Ovary (tissue), 7 donors: ENCODE measurements at regions not wholly inside any gene's neighbourhood (a gene's known extent, or its start where the extent isn't known, plus 50 kb on each side); places are given as distances from the start of the nearest gene placed in this dataset.

Experiments used
- DNase-seq, 5 donors: peaks; one replicate each; pipeline ENCODE4 v3.0.0-alpha.2; 2019 to 2020
- H3K27ac ChIP-seq, 2 donors: fragments of 200-600 bp; one replicate each; pipeline versions ENCODE4 v1.5.1 to v1.8.0; 2019 to 2022
- H3K27me3 ChIP-seq: fragments of 200-600 bp; one replicate; pipeline ENCODE4 v1.8.0; 2022
- H3K36me3 ChIP-seq: fragments of 200-600 bp; sonication (generic); one replicate; pipeline ENCODE4 v1.5.1; 2019
- H3K4me1 ChIP-seq: one replicate; pipeline ENCODE4 v1.8.1; 2013; ENCODE audit warnings: mild to moderate bottlenecking, moderate library complexity; ENCODE audit not compliant: insufficient read depth
- H3K4me3 ChIP-seq: fragments of 200-600 bp; sonication (generic); one replicate; pipeline ENCODE4 v1.5.1; 2017
- H3K9me3 ChIP-seq, 2 donors: fragments of 200-600 bp in 1 of 2; sonication (generic) in 1 of 2; one replicate each; pipeline versions ENCODE4 v1.5.1 to v1.8.1; 2013 to 2019; ENCODE audit warnings: mild to moderate bottlenecking in 1 of 2, moderate library complexity in 1 of 2
- EP300 ChIP-seq: sonication (generic); formaldehyde crosslinking; IDR thresholded peaks from one replicate; pipeline ENCODE4 v1.6.1; 2017; ENCODE audit warnings: antibody characterized with exemption
- POLR2A ChIP-seq: fragments of 450-650 bp; IDR thresholded peaks from one replicate; pipeline ENCODE4 v1.6.1; 2017; ENCODE audit warnings: antibody characterized with exemption, mild to moderate bottlenecking, moderate library complexity
- WGBS, 3 donors: extraction: QIAGEN DNeasy Blood & Tissue Kit in 1 of 3; methylation state at CpG; one replicate each; pipeline versions ENCODE4 v1.1.5 to v1.1.7; 2013 to 2017; 5-methylcytosine and 5-hydroxymethylcytosine counted together
- intact Hi-C, 4 donors: fragments of 100-400 bp; cut with DNase I; formaldehyde crosslinking; loops; one replicate each; pipeline versions ENCODE4 v1.11.0 to v1.15.1; 2022 to 2023
- TF ChIP-seq, protein P1 (sequence below), 3 donors: fragments of 450-650 bp in 2 of 3; fragments of 200-600 bp in 1 of 3; IDR thresholded peaks; one replicate each; pipeline versions ENCODE4 v1.5.1 to v1.8.0; 2016 to 2022; ENCODE audit warnings: antibody characterized with exemption in 3 of 3, mild to moderate bottlenecking in 1 of 3
- donor health status: DM: no; HTN: no; CAD: no; lungs with moderate emphysema.
- donor health status: DM: no; HTN: no; CAD: no.
- donor health status: Bipolar disorder and iron deficiency.
- donor health status: DM: no; HTN: no; CAD: no.
- donor health status: DM: yes; HTN: yes; CAD: no.

DNA sequence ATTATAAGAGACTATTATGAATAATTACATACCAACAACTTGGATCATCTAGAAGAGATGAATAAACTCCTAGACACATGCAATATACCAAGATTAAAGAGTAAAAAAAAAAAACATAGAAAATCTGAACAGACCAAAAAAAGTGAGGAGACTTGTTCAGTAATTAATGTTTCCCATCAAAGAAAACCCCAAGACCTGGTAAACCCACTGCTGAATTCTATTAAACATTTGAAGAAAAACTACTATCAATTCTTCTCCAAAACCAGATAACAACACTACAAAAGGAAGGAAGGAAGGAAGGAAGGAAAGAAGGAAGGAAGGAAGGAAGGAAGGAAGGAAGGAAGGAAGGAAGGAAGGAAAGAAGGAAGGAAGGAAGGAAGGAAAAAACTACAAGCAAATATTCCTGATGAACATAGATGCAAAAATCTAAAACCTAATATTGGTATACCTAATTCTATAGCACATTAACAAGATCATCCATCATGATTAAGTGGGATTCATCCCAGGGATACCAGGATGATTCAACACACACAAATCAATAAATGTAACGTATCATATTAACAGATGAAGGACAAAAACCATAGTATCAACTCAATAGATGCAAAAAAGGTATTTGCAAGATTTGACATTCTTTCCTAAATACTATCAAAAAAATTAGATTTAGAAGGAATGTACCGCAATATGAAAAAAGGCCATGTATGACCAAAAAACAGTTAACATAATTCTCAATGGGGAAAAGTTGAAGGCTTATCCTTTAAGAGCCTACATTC lies 445.5 kb downstream of the KCNH5 start:
- 86 to 91% (median 88%) methylated on average over 2 of the region's 2 CpGs for WGBS, 3 donors
- TF ChIP-seq EP300 = no peak
- TF ChIP-seq, protein P1, sequence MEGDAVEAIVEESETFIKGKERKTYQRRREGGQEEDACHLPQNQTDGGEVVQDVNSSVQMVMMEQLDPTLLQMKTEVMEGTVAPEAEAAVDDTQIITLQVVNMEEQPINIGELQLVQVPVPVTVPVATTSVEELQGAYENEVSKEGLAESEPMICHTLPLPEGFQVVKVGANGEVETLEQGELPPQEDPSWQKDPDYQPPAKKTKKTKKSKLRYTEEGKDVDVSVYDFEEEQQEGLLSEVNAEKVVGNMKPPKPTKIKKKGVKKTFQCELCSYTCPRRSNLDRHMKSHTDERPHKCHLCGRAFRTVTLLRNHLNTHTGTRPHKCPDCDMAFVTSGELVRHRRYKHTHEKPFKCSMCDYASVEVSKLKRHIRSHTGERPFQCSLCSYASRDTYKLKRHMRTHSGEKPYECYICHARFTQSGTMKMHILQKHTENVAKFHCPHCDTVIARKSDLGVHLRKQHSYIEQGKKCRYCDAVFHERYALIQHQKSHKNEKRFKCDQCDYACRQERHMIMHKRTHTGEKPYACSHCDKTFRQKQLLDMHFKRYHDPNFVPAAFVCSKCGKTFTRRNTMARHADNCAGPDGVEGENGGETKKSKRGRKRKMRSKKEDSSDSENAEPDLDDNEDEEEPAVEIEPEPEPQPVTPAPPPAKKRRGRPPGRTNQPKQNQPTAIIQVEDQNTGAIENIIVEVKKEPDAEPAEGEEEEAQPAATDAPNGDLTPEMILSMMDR (IDR thresholded peaks at IDR 0.05) = no peak
- TF ChIP-seq POLR2A = no peak
- no peak overlapping the region for H3K27ac ChIP-seq
- no peaks in the 10 kb centered on the region for H3K9me3 ChIP-seq
- no peaks in the 10 kb centered on the region for H3K4me1 ChIP-seq
- no peaks in the 10 kb centered on the region for H3K27me3 ChIP-seq
- H3K36me3 ChIP-seq = no peaks in the 10 kb centered on the region
- intact Hi-C loops = no loop called here
- H3K4me3 ChIP-seq = no peak overlapping the region
- no peak for DNase-seq

DNA sequence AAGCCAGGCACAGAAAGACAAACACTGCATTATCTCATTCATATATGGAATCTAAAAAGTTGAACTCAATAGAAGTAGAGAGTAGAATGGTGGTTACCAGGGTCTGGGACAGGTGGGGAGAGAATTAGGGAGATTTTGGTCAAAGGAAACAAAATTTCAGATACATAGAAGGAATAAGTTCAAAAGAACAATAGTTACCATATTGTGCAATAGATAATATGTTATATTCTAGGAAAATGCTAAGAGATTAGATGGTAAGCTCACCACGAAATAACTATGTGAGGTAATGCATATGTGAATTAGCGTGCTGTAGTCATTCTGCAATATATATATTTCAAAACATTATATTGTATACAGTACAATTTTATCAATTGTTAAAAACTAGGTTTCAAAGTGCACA lies 442.5 kb downstream of the KCNH5 start:
- H3K27me3 ChIP-seq = no peaks in the 10 kb centered on the region
- no peak overlapping the region for H3K27ac ChIP-seq
- H3K4me1 ChIP-seq = no peaks in the 10 kb centered on the region
- DNase-seq = no peak
- intact Hi-C loops = no loop called here
- H3K4me3 ChIP-seq = no peak overlapping the region
- no peaks in the 10 kb centered on the region for H3K9me3 ChIP-seq
- no peaks in the 10 kb centered on the region for H3K36me3 ChIP-seq
- no peak for TF ChIP-seq POLR2A
- TF ChIP-seq EP300 = no peak
- TF ChIP-seq, protein P1 (IDR thresholded peaks at IDR 0.05) = no peak
- 79 to 92% (median 88%) methylated on average over 2 of the region's 2 CpGs for WGBS, 3 donors

DNA sequence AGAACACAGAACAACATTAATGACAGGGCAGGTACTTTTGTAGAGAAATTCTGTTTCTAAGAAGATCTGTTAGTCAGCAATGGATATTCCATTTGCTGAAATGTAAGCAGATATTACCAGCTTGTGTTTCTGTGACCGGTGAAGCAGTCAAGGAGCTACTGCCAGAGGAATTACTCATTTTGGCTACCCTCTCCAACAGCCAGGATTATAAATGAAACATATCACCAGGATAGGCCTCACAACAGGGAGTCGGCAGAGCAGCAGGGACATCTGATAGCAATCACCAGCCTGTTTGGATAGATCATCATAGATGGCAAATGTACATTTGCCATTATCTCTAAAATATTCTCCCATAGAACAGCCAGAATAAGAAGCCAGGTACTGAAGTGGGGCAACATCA lies 440.7 kb downstream of the KCNH5 start:
- intact Hi-C loops = no loop called here
- WGBS, 3 donors = 81 to 89% (median 84%) methylated on average over 2 of the region's 2 CpGs
- no peak for DNase-seq
- Histone ChIP-seq H3K4me3 (no peak overlapping the region), H3K4me1 (no peaks in the 10 kb centered on the region), H3K36me3 (no peaks in the 10 kb centered on the region), H3K27ac (no peak overlapping the region), H3K27me3 (no peaks in the 10 kb centered on the region), H3K9me3 (no peaks in the 10 kb centered on the region)
- TF ChIP-seq, protein P1 (IDR thresholded peaks at IDR 0.05) = no peak
- TF ChIP-seq EP300 = no peak
- no peak for TF ChIP-seq POLR2A

DNA sequence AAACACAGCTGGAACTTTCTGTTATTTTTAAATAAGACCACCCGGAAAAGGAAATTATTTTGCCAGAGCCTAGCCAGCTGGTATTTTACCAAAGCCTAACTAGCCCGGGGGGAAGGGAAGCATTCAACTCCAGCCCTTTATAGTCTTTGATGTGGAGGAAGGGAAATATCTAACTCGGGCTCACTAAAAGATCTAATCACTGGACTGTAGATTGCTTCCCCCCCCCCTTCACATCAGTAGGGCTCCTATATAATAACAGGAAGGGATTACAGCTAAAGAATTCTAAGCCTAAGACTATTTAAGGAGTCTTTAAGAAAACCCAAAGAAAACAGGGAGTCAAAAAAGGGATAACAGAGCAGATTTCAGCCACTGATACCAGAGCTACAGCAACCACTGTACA lies 431.1 kb downstream of the KCNH5 start:
- Histone ChIP-seq H3K4me1 (no peaks in the 10 kb centered on the region), H3K4me3 (no peak overlapping the region), H3K36me3 (no peaks in the 10 kb centered on the region), H3K9me3 (no peaks in the 10 kb centered on the region), H3K27ac (no peak overlapping the region), H3K27me3 (no peaks in the 10 kb centered on the region)
- TF ChIP-seq POLR2A (no peak), EP300 (no peak)
- TF ChIP-seq, protein P1 (IDR thresholded peaks at IDR 0.05) = no peak
- 1 to 8% (median 1%) methylated on average over 3 of the region's 3 CpGs for whole genome bisulfite sequencing, 3 donors
- intact Hi-C loops = no loop called here
- DNase-seq = no peak
